Thyroid gland (tissue), 4 donors: ENCODE measurements at regions not wholly inside any gene's neighbourhood (a gene's known extent, or its start where the extent isn't known, plus 50 kb on each side); places are given as distances from the start of the nearest gene placed in this dataset.

ENCODE experiments used
- DNase-seq, 2 donors: peaks; one replicate each; pipeline ENCODE4 v3.0.0-alpha.2; 2019
- H3K27ac ChIP-seq, 3 donors: fragments of 200-600 bp; sonication (generic); 1 replicate in 2 of 3; 2 replicates in 1 of 3; pipeline ENCODE4 v1.5.1; 2016 to 2019; ENCODE audit warnings: mild to moderate bottlenecking in 1 of 3, moderate library complexity in 1 of 3
- H3K27me3 ChIP-seq: fragments of 200-600 bp; sonication (generic); one replicate; pipeline ENCODE4 v1.5.1; 2019
- H3K36me3 ChIP-seq, 2 donors: fragments of 200-600 bp; sonication (generic); one replicate each; pipeline ENCODE4 v1.5.1; 2016 to 2019
- H3K4me1 ChIP-seq, 2 donors: fragments of 200-600 bp; sonication (generic); one replicate each; pipeline ENCODE4 v1.5.1; 2017 to 2019
- H3K4me3 ChIP-seq, 3 donors: fragments of 200-600 bp; sonication (generic); replicated peaks in 1 of 3; 1 replicate in 2 of 3; 2 replicates in 1 of 3; pipeline ENCODE4 v1.5.1; 2016; ENCODE audit warnings: mild to moderate bottlenecking in 1 of 3
- H3K9me3 ChIP-seq: fragments of 200-600 bp; sonication (generic); one replicate; pipeline ENCODE4 v1.5.1; 2017
- POLR2A ChIP-seq, 2 donors: fragments of 450-650 bp; IDR thresholded peaks; one replicate each; pipeline ENCODE4 v1.6.1; 2017; ENCODE audit warnings: antibody characterized with exemption in 2 of 2, mild to moderate bottlenecking in 2 of 2, moderate library complexity in 1 of 2
- WGBS, 2 donors: methylation state at CpG; one replicate each; pipeline ENCODE4 v1.1.5; 2017; 5-methylcytosine and 5-hydroxymethylcytosine counted together
- intact Hi-C: fragments of 100-400 bp; cut with DNase I; formaldehyde crosslinking; loops from one replicate; pipeline ENCODE4 v1.15.1; 2023
- TF ChIP-seq, protein P1 (sequence below), 6 experiments: fragments of 200-600 bp in 3 of 6; fragments of 450-650 bp in 3 of 6; sonication (generic) in 3 of 6; IDR thresholded peaks; one replicate each; pipeline ENCODE4 v1.5.1; 2016 to 2019; ENCODE audit warnings: antibody characterized with exemption in 6 of 6, mild to moderate bottlenecking in 2 of 6, inconsistent platforms in 1 of 6, moderate library complexity in 1 of 6

DNA sequence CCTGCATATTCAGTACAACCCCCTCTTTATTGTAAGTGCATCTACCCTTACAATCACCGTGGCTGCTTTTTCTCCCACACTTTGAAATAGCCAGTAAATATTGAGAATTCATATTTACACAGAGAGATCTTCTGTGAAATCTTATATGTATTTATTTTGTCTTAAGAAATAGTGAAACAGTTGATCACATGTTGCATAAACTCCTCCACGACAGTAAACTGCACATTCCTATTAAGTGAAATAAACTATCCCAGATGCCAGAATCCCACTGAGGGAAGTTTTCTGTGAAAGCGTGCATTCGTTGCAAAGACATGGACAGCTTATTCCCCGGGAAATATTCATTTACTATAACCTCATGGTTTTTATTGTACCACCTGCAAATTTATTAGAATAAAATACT, 796.0 kb downstream of the ROBO2 start:
- DNase-seq: no peak
- H3K27me3 ChIP-seq: no peaks in the 10 kb centered on the region
- no peaks in the 10 kb centered on the region for H3K36me3 ChIP-seq
- no peak overlapping the region for H3K4me3 ChIP-seq
- no peaks in the 10 kb centered on the region for H3K4me1 ChIP-seq
- H3K9me3 ChIP-seq: no peaks in the 10 kb centered on the region
- intact Hi-C loops: no loop called here
- 78% methylated on average over 5 of the region's 5 CpGs for WGBS, 2 donors
- no peak overlapping the region for H3K27ac ChIP-seq
- TF ChIP-seq, protein P1, sequence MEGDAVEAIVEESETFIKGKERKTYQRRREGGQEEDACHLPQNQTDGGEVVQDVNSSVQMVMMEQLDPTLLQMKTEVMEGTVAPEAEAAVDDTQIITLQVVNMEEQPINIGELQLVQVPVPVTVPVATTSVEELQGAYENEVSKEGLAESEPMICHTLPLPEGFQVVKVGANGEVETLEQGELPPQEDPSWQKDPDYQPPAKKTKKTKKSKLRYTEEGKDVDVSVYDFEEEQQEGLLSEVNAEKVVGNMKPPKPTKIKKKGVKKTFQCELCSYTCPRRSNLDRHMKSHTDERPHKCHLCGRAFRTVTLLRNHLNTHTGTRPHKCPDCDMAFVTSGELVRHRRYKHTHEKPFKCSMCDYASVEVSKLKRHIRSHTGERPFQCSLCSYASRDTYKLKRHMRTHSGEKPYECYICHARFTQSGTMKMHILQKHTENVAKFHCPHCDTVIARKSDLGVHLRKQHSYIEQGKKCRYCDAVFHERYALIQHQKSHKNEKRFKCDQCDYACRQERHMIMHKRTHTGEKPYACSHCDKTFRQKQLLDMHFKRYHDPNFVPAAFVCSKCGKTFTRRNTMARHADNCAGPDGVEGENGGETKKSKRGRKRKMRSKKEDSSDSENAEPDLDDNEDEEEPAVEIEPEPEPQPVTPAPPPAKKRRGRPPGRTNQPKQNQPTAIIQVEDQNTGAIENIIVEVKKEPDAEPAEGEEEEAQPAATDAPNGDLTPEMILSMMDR (IDR thresholded peaks at IDR 0.05): no peak
- TF ChIP-seq POLR2A (IDR thresholded peaks at IDR 0.05): no peak

DNA sequence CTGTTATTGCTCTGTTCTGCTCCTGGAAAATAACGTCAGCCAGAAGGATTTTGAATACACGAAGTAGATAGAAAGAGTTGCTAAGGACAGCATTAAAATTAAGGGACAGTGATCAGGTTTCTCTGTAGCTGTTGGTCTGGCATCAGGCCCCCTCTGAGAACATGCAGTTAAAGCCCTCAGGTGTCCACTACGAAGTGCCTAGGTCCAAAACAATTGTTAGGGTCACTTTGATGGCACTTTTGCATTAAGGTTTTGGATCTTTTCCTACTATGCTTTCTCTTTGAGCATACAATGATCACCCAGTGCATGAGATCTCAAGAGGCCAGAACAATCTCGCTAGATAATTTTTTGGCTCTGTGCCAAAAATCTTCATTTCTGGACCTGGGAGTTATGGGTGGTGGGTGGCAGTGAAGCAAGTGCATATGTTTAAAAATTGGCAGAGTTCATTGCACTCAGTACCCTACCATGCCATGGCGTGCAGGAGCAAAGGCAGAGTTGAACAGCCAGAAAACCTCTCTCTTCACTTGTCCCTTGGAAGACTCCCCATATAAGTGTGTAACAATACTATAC, 797.6 kb downstream of the ROBO2 start:
- Histone ChIP-seq H3K4me3 (no peak overlapping the region), H3K4me1 (no peaks in the 10 kb centered on the region), H3K27me3 (no peaks in the 10 kb centered on the region), H3K36me3 (no peaks in the 10 kb centered on the region), H3K9me3 (no peaks in the 10 kb centered on the region), H3K27ac (no peak overlapping the region)
- intact Hi-C loops: no loop called here
- no peak for DNase-seq
- TF ChIP-seq POLR2A (IDR thresholded peaks at IDR 0.05): no peak
- TF ChIP-seq, protein P1 (IDR thresholded peaks at IDR 0.05): no peak
- 68 to 69% methylated on average over 5 of the region's 5 CpGs for WGBS, 2 donors

DNA sequence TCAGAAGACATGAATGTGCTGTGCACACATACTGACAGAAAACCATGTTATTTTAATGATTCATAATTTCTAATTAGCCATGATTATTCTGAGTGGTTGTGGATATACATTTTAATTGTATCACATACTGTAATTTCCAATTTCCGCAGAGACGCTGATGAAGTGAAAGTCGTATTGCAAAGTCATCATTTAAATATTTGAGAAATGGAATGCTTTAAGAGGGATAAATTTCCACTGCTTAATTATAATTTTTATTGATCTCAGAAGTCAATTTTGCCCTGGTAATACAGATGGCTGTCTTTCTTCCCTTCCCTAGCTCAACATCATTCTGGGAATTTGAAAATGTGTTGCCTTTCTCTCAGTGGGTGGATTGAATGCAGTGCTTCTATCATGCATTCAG, 819.3 kb downstream of the ROBO2 start:
- no peak overlapping the region for H3K4me3 ChIP-seq
- TF ChIP-seq, protein P1 (IDR thresholded peaks at IDR 0.05): no peak
- no peak for TF ChIP-seq POLR2A (IDR thresholded peaks at IDR 0.05)
- 96 to 98% methylated on average over 3 of the region's 3 CpGs for WGBS, 2 donors

DNA sequence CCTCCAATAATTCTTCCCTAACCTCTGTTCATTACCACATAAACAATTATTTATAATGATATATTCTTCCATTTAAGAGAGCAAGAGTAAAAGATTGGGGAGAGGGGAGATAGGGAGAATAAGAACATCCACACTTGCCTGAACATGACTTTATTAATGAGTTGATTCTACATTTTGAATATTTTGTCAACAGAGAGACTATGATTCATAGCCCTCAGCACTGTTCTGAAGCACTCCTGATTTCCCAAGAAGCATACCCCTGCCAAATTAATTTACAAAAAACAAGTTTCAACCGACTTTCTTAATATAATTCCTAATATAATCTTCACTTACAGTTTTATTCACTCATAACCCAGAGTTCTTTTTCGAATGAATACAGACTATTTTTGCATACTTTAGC, 828.8 kb downstream of the ROBO2 start:
- Histone ChIP-seq H3K36me3 (no peaks in the 10 kb centered on the region), H3K9me3 (no peaks in the 10 kb centered on the region), H3K4me1 (no peaks in the 10 kb centered on the region), H3K27ac (no peak overlapping the region), H3K27me3 (no peaks in the 10 kb centered on the region), H3K4me3 (no peak overlapping the region)
- 71 to 80% methylated on average over 2 of the region's 2 CpGs for WGBS, 2 donors
- no peak for DNase-seq
- TF ChIP-seq, protein P1 (IDR thresholded peaks at IDR 0.05): no peak
- no peak for TF ChIP-seq POLR2A (IDR thresholded peaks at IDR 0.05)
- intact Hi-C loops: no loop called here

More for the DNA sequence above, 819.3 kb downstream of the ROBO2 start:
- Histone ChIP-seq H3K9me3 (no peaks in the 10 kb centered on the region), H3K27ac (no peak overlapping the region), H3K4me1 (no peaks in the 10 kb centered on the region), H3K36me3 (no peaks in the 10 kb centered on the region), H3K27me3 (no peaks in the 10 kb centered on the region)
- no peak for DNase-seq
- intact Hi-C loops: no loop called here

DNA sequence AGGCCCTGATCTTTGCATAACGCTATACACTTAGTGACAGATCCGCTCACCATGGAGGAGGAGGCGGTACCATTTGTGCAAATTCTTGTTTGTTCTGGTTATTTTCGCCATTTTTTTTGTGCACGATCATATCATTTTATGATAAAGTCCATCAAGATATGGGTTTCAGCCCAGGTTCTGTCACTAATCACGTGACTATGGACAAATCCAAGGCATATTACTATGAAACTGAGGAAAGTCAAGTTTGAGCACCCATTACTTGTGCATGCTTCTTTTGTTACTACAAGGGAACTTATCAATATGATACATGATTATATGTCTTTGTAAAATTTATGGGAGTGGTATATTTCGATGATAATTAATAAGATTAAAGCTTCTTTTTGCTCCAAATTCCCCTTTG, 829.5 kb downstream of the ROBO2 start:
- Histone ChIP-seq H3K27me3 (no peaks in the 10 kb centered on the region), H3K9me3 (no peaks in the 10 kb centered on the region), H3K36me3 (no peaks in the 10 kb centered on the region), H3K27ac (no peak overlapping the region), H3K4me1 (no peaks in the 10 kb centered on the region), H3K4me3 (no peak overlapping the region)
- 93 to 94% methylated on average over 7 of the region's 7 CpGs for WGBS, 2 donors
- intact Hi-C loops: no loop called here
- TF ChIP-seq, protein P1 (IDR thresholded peaks at IDR 0.05): no peak
- TF ChIP-seq POLR2A (IDR thresholded peaks at IDR 0.05): no peak
- DNase-seq: no peak
